ENCODE measurements at regions not wholly inside any gene's neighbourhood (a gene's known extent, or its start where the extent isn't known, plus 50 kb on each side); places are given as distances from the start of the nearest gene placed in this dataset.

DNA sequence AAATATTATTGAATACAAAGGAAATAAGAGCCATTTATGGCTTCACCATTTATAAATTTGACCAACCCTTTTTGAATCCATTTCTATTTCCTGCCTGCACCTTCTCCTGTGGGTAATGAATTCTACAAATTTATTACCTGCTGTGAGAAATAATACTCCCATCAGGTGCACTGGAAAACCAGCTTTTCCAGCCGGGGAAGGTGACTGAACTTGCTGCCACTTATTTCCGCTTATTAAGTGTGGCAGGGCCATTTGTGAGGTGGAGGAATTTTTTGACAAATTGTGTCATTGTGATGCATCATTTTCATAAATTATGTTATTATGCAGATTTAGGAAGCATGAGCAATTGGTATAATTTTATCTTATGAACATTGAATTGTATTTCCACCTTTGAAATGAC is 151.1 kb downstream of the SQOR start:
- Histone ChIP-seq H3K36me3 (ENCODE audit: control insufficient read depth, insufficient read depth, low read length) (no peaks in the 10 kb centered on the region), H3K27me3 (ENCODE audit: control insufficient read depth, insufficient read depth, low read length, poor library complexity, severe bottlenecking) (peaks cover 43% of the 10 kb centered on the region), H3K9me3 (ENCODE audit: control insufficient read depth, low read length) (no peaks in the 10 kb centered on the region), H3K4me3 (ENCODE audit: low read length) (no peak overlapping the region), H3K27ac (ENCODE audit: low read depth, low read length) (no peak overlapping the region), H3K4me1 (ENCODE audit: control insufficient read depth, insufficient read depth, low read length) (no peaks in the 10 kb centered on the region), H3K9ac (ENCODE audit: extremely low read depth, low read length, poor library complexity, severe bottlenecking) (no peak overlapping the region)
- no peaks in the 10 kb centered on the region for H3K9me3 Mint-ChIP-seq
- WGBS, 2 experiments (ENCODE audit: insufficient coverage in 1 of 2, insufficient read length in 1 of 2): 90 to 100% methylated on average over 2 of the region's 2 CpGs
- peaks cover 17% of the 10 kb centered on the region for H3K4me1 Mint-ChIP-seq
- no peak overlapping the region for H3K4me3 Mint-ChIP-seq
- no peaks in the 10 kb centered on the region for H3K36me3 Mint-ChIP-seq (ENCODE audit: low read depth)
- TF ChIP-seq, protein P1, sequence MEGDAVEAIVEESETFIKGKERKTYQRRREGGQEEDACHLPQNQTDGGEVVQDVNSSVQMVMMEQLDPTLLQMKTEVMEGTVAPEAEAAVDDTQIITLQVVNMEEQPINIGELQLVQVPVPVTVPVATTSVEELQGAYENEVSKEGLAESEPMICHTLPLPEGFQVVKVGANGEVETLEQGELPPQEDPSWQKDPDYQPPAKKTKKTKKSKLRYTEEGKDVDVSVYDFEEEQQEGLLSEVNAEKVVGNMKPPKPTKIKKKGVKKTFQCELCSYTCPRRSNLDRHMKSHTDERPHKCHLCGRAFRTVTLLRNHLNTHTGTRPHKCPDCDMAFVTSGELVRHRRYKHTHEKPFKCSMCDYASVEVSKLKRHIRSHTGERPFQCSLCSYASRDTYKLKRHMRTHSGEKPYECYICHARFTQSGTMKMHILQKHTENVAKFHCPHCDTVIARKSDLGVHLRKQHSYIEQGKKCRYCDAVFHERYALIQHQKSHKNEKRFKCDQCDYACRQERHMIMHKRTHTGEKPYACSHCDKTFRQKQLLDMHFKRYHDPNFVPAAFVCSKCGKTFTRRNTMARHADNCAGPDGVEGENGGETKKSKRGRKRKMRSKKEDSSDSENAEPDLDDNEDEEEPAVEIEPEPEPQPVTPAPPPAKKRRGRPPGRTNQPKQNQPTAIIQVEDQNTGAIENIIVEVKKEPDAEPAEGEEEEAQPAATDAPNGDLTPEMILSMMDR (conservative IDR thresholded peaks at IDR 0.05): no peak
- no peak for DNase-seq
- peaks cover 8% of the 10 kb centered on the region for H3K27me3 Mint-ChIP-seq (ENCODE audit: insufficient read depth)
- no peak overlapping the region for H3K27ac Mint-ChIP-seq

DNA sequence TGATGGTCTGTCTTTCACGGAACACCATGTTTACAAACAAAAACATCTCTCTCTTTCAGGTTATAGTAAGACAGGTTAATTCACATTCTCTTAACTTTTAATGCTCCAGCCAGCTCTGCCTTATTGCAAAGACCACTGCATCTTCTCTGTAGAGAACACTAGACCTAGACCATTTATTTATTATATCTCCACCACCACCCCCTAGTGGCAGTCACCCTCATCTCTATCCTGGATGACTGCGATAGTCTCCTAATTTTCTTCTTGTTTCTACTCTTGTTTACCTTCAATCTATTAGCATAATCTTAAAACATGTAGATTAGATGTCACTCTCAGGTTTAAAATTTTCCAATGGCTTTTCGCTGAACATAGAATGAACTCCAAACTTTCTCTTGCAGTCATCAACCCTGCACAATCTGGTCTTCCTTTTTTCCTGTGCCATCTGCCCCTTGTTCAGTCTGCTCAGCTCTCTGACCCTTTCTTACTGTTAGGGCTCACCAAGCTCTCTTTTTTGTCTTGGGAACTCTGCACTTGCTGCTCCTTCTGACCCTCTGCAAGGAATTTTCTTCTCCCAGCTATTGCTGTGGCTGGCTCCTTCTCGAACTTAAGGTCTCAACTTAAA is 155.6 kb downstream of the SQOR start:
- Histone ChIP-seq H3K9ac (ENCODE audit: extremely low read depth, low read length, poor library complexity, severe bottlenecking) (no peak overlapping the region), H3K27ac (ENCODE audit: low read depth, low read length) (no peak overlapping the region), H3K9me3 (ENCODE audit: control insufficient read depth, low read length) (no peaks in the 10 kb centered on the region), H3K4me3 (ENCODE audit: low read length) (no peak overlapping the region), H3K4me1 (ENCODE audit: control insufficient read depth, insufficient read depth, low read length) (no peaks in the 10 kb centered on the region), H3K36me3 (ENCODE audit: control insufficient read depth, insufficient read depth, low read length) (no peaks in the 10 kb centered on the region), H3K27me3 (ENCODE audit: control insufficient read depth, insufficient read depth, low read length, poor library complexity, severe bottlenecking) (peaks cover 55% of the 10 kb centered on the region)
- no peak overlapping the region for H3K27ac Mint-ChIP-seq
- H3K9me3 Mint-ChIP-seq: no peaks in the 10 kb centered on the region
- DNase-seq: peak; percentile 76
- peaks cover 17% of the 10 kb centered on the region for H3K27me3 Mint-ChIP-seq (ENCODE audit: insufficient read depth)
- no peaks in the 10 kb centered on the region for H3K36me3 Mint-ChIP-seq (ENCODE audit: low read depth)
- peaks cover 3% of the 10 kb centered on the region for H3K4me1 Mint-ChIP-seq
- 23 to 55% methylated on average over 2 to 4 of the region's 4 CpGs for WGBS, 2 experiments (ENCODE audit: insufficient coverage in 1 of 2, insufficient read length in 1 of 2)
- H3K4me3 Mint-ChIP-seq: no peak overlapping the region
- TF ChIP-seq, protein P1 (conservative IDR thresholded peaks at IDR 0.05): peak; percentile 88

DNA sequence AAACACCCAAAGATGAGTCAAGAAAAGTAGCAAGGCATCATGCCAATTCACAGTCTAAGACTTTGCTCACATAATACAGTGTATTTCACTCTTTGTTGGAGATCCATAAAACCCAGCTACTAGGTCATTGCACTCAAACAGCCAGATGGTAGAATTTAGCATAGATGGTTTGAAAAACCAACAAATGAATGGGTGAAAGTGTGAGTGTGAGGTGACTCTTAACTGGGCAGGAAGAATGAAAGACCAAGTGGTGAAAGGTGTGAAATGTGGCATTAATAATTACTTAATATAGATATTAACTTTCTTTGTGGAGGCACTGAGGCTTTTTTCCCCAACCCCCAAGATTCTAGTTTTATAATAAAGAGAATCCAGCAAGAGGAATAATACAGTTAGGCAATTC is 159.5 kb downstream of the SQOR start:
- H3K9me3 Mint-ChIP-seq: no peaks in the 10 kb centered on the region
- Histone ChIP-seq H3K27ac (ENCODE audit: low read depth, low read length) (no peak overlapping the region), H3K4me1 (ENCODE audit: control insufficient read depth, insufficient read depth, low read length) (no peaks in the 10 kb centered on the region), H3K36me3 (ENCODE audit: control insufficient read depth, insufficient read depth, low read length) (no peaks in the 10 kb centered on the region), H3K9me3 (ENCODE audit: control insufficient read depth, low read length) (no peaks in the 10 kb centered on the region), H3K4me3 (ENCODE audit: low read length) (no peak overlapping the region), H3K9ac (ENCODE audit: extremely low read depth, low read length, poor library complexity, severe bottlenecking) (no peak overlapping the region), H3K27me3 (ENCODE audit: control insufficient read depth, insufficient read depth, low read length, poor library complexity, severe bottlenecking) (peaks cover 44% of the 10 kb centered on the region)
- DNase-seq: no peak
- no peaks in the 10 kb centered on the region for H3K36me3 Mint-ChIP-seq (ENCODE audit: low read depth)
- TF ChIP-seq, protein P1 (conservative IDR thresholded peaks at IDR 0.05): no peak
- no peak overlapping the region for H3K27ac Mint-ChIP-seq
- H3K27me3 Mint-ChIP-seq (ENCODE audit: insufficient read depth): peaks cover 15% of the 10 kb centered on the region
- peaks cover 3% of the 10 kb centered on the region for H3K4me1 Mint-ChIP-seq
- no peak overlapping the region for H3K4me3 Mint-ChIP-seq
